ENCODE measurements at regions not wholly inside any gene's neighbourhood (a gene's known extent, or its start where the extent isn't known, plus 50 kb on each side); places are given as distances from the start of the nearest gene placed in this dataset.

- no peak overlapping the region for H3K4me3 ChIP-seq (ENCODE audit: low read depth, low read length)
- no peak for TF ChIP-seq CTCF (IDR thresholded peaks at IDR 0.05; ENCODE audit: control insufficient read depth, extremely low read depth, insufficient read depth)
- DNase-seq (ENCODE audit: low read depth), result no peak
These were observed 96.1 kb downstream of the MAFB start for GRCh38 chr20:40592941-40593340.

DNA sequence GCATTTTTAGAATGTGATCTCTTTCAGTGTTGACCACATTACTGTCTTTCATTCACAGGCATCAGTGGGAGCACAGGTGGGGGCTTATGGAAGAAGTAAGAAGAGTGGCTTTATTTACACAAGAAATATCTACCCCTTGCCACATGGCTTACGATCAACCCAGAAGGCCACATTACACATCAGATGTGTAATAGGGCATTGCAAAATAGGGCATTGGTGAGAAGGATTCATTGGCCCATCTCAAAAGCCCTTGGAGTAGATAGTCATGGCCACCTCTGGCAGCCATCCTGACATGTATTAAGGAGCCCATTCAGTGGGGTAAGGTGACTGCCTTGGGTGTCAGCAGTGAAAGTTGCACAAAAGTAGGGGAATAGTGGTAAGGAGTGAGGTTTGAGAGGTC, 97.5 kb downstream of the MAFB start:
- no peak for DNase-seq (ENCODE audit: low read depth)
- no peak for TF ChIP-seq CTCF (IDR thresholded peaks at IDR 0.05; ENCODE audit: control insufficient read depth, extremely low read depth, insufficient read depth)
- no peak overlapping the region for H3K4me3 ChIP-seq (ENCODE audit: low read depth, low read length)

- DNase-seq (ENCODE audit: low read depth), result no peak
- TF ChIP-seq CTCF (IDR thresholded peaks at IDR 0.05; ENCODE audit: control insufficient read depth, extremely low read depth, insufficient read depth), result no peak
- H3K4me3 ChIP-seq (ENCODE audit: low read depth, low read length), result no peak overlapping the region
These were observed 97.9 kb downstream of the MAFB start for GRCh38 chr20:40591119-40591518.

DNA sequence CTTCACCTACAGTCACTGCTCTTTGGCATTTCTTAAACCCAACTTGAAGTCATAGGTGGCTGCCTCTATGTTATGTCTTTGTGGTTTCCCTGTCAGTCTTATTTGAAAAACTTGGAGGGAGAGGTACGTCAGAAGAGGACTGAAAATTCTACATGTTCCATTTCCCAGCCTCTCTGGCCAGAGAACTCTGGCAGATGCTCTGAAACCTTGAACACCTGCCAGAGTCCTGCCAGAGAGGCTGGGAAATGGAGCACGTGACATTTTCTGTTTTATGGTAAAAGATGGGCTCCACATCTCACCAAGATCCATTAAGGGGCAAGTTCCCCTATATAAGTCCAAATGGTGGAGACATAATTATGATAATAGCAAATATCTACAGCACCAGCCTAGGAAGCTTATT, 99.5 kb downstream of the MAFB start:
- no peak overlapping the region for H3K4me3 ChIP-seq (ENCODE audit: low read depth, low read length)
- no peak for TF ChIP-seq CTCF (IDR thresholded peaks at IDR 0.05; ENCODE audit: control insufficient read depth, extremely low read depth, insufficient read depth)
- DNase-seq (ENCODE audit: low read depth), result no peak

- H3K4me3 ChIP-seq (ENCODE audit: low read depth, low read length), result no peak overlapping the region
- no peak for DNase-seq (ENCODE audit: low read depth)
- no peak for TF ChIP-seq CTCF (IDR thresholded peaks at IDR 0.05; ENCODE audit: control insufficient read depth, extremely low read depth, insufficient read depth)
These were observed 100.1 kb downstream of the MAFB start for GRCh38 chr20:40588891-40589290.

- TF ChIP-seq CTCF (IDR thresholded peaks at IDR 0.05; ENCODE audit: control insufficient read depth, extremely low read depth, insufficient read depth), result no peak
- no peak overlapping the region for H3K4me3 ChIP-seq (ENCODE audit: low read depth, low read length)
- no peak for DNase-seq (ENCODE audit: low read depth)
These were observed 102.0 kb downstream of the MAFB start for GRCh38 chr20:40587038-40587437.

- DNase-seq (ENCODE audit: low read depth), result no peak
- H3K4me3 ChIP-seq (ENCODE audit: low read depth, low read length), result no peak overlapping the region
- no peak for TF ChIP-seq CTCF (IDR thresholded peaks at IDR 0.05; ENCODE audit: control insufficient read depth, extremely low read depth, insufficient read depth)
These were observed 104.8 kb downstream of the MAFB start for GRCh38 chr20:40584130-40584809.
